HepG2 (cell line): ENCODE measurements at regions not wholly inside any gene's neighbourhood (a gene's known extent, or its start where the extent isn't known, plus 50 kb on each side); places are given as distances from the start of the nearest gene placed in this dataset.

Experiments
- ATAC-seq: fragments of 200-7000 bp; cut with Tn5 transposase; 3 replicates; pipeline ENCODE4 v1.9.1; 2020; ENCODE audit warnings: mild to moderate bottlenecking, moderate library complexity
- BruUV-seq: library from RNA; stranded (reverse); fragments of 400-500 nt; replicated peaks from 2 replicates; lab custom pipeline; 2021; lab: Mats Ljungman, UMichigan
- CTCF ChIA-PET: fragments of 300-600 bp; formaldehyde crosslinking; extraction: SDS; loops from one replicate; lab custom pipeline; 2021; ENCODE audit warnings: low total read pairs, inconsistent platforms, low intra/inter-chr PET ratio; lab: Yijun Ruan, JAX
- POLR2A ChIA-PET: fragments of 350-600 bp; sonication (Branson Sonifier 250); formaldehyde crosslinking; loops from one replicate; lab custom pipeline; 2020; ENCODE audit warnings: antibody characterized with exemption, inconsistent platforms; lab: Yijun Ruan, JAX
- DNase-seq: peaks from one replicate; pipeline ENCODE4 v3.0.0-alpha.2; 2015; ENCODE audit warnings: low spot score
- FAIRE-seq: peaks from 3 replicates; lab custom pipeline; 2011; peaks lifted over from hg19 to GRCh38; lab: Jason Lieb, UNC
- H2AFZ ChIP-seq: one replicate; pipeline ENCODE4 v1.6.1; 2011; ENCODE audit warnings: low read length, inconsistent platforms
- H3K27ac ChIP-seq: fragments of 300-600 bp; 3 replicates; pipeline ENCODE4 v1.8.0; 2011; ENCODE audit warnings: mixed run types, mild to moderate bottlenecking, mixed read lengths, low read length, inconsistent platforms; ENCODE audit not compliant: insufficient read depth; ENCODE audit errors: extremely low read length
- H3K27me3 ChIP-seq, 2 experiments: fragments of 200-600 bp in 1 of 2; 2 replicates in 1 of 2; 3 replicates in 1 of 2; pipeline versions ENCODE4 v1.6.0 to v1.8.0; 2011; ENCODE audit warnings: low read length in 2 of 2, mild to moderate bottlenecking in 2 of 2, moderate library complexity in 2 of 2, inconsistent platforms in 1 of 2; ENCODE audit not compliant: insufficient read depth in 2 of 2, control insufficient read depth in 1 of 2
- H3K36me3 ChIP-seq, 2 experiments: fragments of 200-600 bp in 1 of 2; replicated peaks in 1 of 2; 2 replicates in 1 of 2; 3 replicates in 1 of 2; pipeline versions ENCODE4 v1.5.1 to v1.8.0; 2011; ENCODE audit warnings: low read length in 2 of 2, inconsistent platforms in 1 of 2; ENCODE audit not compliant: insufficient read depth in 2 of 2, control insufficient read depth in 1 of 2
- H3K4me1 ChIP-seq: 2 replicates; pipeline ENCODE4 v1.5.1; 2012; ENCODE audit warnings: low read length, inconsistent platforms; ENCODE audit not compliant: insufficient read depth
- H3K4me2 ChIP-seq: 2 replicates; pipeline ENCODE4 v1.6.0; 2011; ENCODE audit warnings: low read depth, low read length, inconsistent platforms
- H3K4me3 ChIP-seq, 3 experiments: fragments of 200-600 bp in 1 of 3; sonication (generic), shearing (Covaris generic) in 1 of 3; replicated peaks in 1 of 3; 2 replicates each; pipeline ENCODE4 v1.5.1; 2011 to 2016; ENCODE audit warnings: low read length in 3 of 3, inconsistent platforms in 2 of 3, low read depth in 2 of 3, mild to moderate bottlenecking in 2 of 3, control low read depth in 1 of 3, mixed read lengths in 1 of 3; ENCODE audit not compliant: insufficient read depth in 1 of 3
- H3K79me2 ChIP-seq: one replicate; pipeline ENCODE4 v1.6.1; 2011; ENCODE audit warnings: low read length, inconsistent platforms; ENCODE audit not compliant: insufficient read depth
- H3K9ac ChIP-seq: 2 replicates; pipeline ENCODE4 v1.6.0; 2011; ENCODE audit warnings: mild to moderate bottlenecking, low read depth, low read length, inconsistent platforms; ENCODE audit not compliant: insufficient read depth
- H3K9me3 ChIP-seq: 2 replicates; pipeline ENCODE4 v1.5.1; 2012; ENCODE audit warnings: mild to moderate bottlenecking, low read length
- H4K20me1 ChIP-seq: 2 replicates; pipeline ENCODE4 v1.6.0; 2011; ENCODE audit warnings: inconsistent platforms, mild to moderate bottlenecking, low read length, moderate library complexity; ENCODE audit not compliant: insufficient read depth
- HBP1 ChIP-seq: IDR thresholded peaks from 2 replicates; pipeline ENCODE4 v1.6.1; 2016; ENCODE audit warnings: low read depth, control low read depth
- HNRNPH1 ChIP-seq: fragments of 200-400 bp; formaldehyde crosslinking; optimal IDR thresholded peaks from 2 replicates; pipeline ENCODE3; 2017; ENCODE audit warnings: mild to moderate bottlenecking, low read depth, low read length
- KDM6A ChIP-seq: IDR thresholded peaks from 2 replicates; pipeline ENCODE4 v1.6.1; 2016; ENCODE audit warnings: low read depth
- PCBP2 ChIP-seq: fragments of 200-400 bp; formaldehyde crosslinking; optimal IDR thresholded peaks from 2 replicates; pipeline ENCODE3; 2018; ENCODE audit warnings: low read length, low read depth; ENCODE audit not compliant: poor library complexity, severe bottlenecking
- RAD21 ChIP-seq: fragments of 450-650 bp; formaldehyde crosslinking; IDR thresholded peaks from 2 replicates; pipeline ENCODE4 v1.5.0; 2020; ENCODE audit warnings: mild to moderate bottlenecking
- TCF7 ChIP-seq: sonication (generic); IDR thresholded peaks from 2 replicates; pipeline ENCODE4 v1.6.1; 2016; ENCODE audit warnings: antibody characterized with exemption, low read depth
- TFDP2 ChIP-seq: sonication (generic); formaldehyde crosslinking; IDR thresholded peaks from 2 replicates; pipeline ENCODE4 v1.4.0; 2020; ENCODE audit warnings: missing genetic modification reagents
- ZNF124 ChIP-seq: sonication (generic); formaldehyde crosslinking; IDR thresholded peaks from 2 replicates; pipeline ENCODE4 v1.4.0; 2020; ENCODE audit warnings: missing genetic modification reagents
- ZNF235 ChIP-seq: sonication (generic); formaldehyde crosslinking; IDR thresholded peaks from 2 replicates; pipeline ENCODE4 v1.8.1; 2023; ENCODE audit warnings: mild to moderate bottlenecking, missing genetic modification reagents, borderline replicate concordance
- ZNF564 ChIP-seq: sonication (generic); formaldehyde crosslinking; IDR thresholded peaks from 2 replicates; pipeline ENCODE4 v1.8.1; 2023; ENCODE audit warnings: mild to moderate bottlenecking, missing genetic modification reagents
- ZNF878 ChIP-seq: sonication (generic); formaldehyde crosslinking; IDR thresholded peaks from 2 replicates; pipeline ENCODE4 v1.8.1; 2023; ENCODE audit warnings: mild to moderate bottlenecking, missing genetic modification reagents, moderate library complexity
- ZNF879 ChIP-seq: sonication (generic); formaldehyde crosslinking; IDR thresholded peaks from 2 replicates; pipeline ENCODE4 v1.8.1; 2023; ENCODE audit warnings: missing genetic modification reagents
- WGBS: methylation state at CpG from one replicate; pipeline ENCODE4 v1.1.6; 2017; ENCODE audit warnings: low lambda C conversion rate; 5-methylcytosine and 5-hydroxymethylcytosine counted together
- in situ Hi-C: cut with HindIII; loops from 2 replicates; pipeline ENCODE4 v1.10.0; 2017; ENCODE audit warnings: low pct_unique_long_range_greater_than_20kb; ENCODE audit not compliant: extremely low pct_ligation_motif_present
- intact Hi-C: fragments of 100-400 bp; cut with micrococcal nuclease; formaldehyde crosslinking; loops from one replicate; pipeline ENCODE4 v1.10.0; 2022; ENCODE audit not compliant: unreplicated experiment

- Histone ChIP-seq H3K27me3 (peaks cover 5 to 49% of the 10 kb centered on the region in 2 experiments), H3K9ac (no peak overlapping the region), H3K4me2 (no peak overlapping the region), H3K9me3 (no peaks in the 10 kb centered on the region), H3K36me3 (no peaks in the 10 kb centered on the region), H3K79me2 (no peaks in the 10 kb centered on the region), H4K20me1 (no peaks in the 10 kb centered on the region), H3K27ac (no peak overlapping the region), H3K4me1 (peaks cover 9% of the 10 kb centered on the region; the same call in 1 of the 2 replicates), H3K4me3 (no peak overlapping the region), H2AFZ (no peak overlapping the region)
- POLR2A ChIA-PET, result no interaction called here
- whole genome bisulfite sequencing, result 69% methylated on average over 5 of the region's 5 CpGs
- CTCF ChIA-PET, result no interaction called here
- no peak for DNase-seq
- TF ChIP-seq HBP1, result no peak
- no peak for TF ChIP-seq ZNF124
- no peak for TF ChIP-seq ZNF235
- no peak for TF ChIP-seq HNRNPH1
- TF ChIP-seq RAD21 (CRISPR knock-in tag), result no peak
- TF ChIP-seq TCF7, result no peak
- TF ChIP-seq ZNF879 (CRISPR knock-in tag), result no peak
- TF ChIP-seq KDM6A, result no peak
- no peak for TF ChIP-seq TFDP2
- TF ChIP-seq ZNF878 (CRISPR knock-in tag), result no peak
- no peak for TF ChIP-seq PCBP2
- no peak for TF ChIP-seq ZNF564 (CRISPR knock-in tag)
- intact Hi-C loops (no loop called here), in situ Hi-C loops (no loop called here)
- no TSS peak for BruUV-seq
- no peak for ATAC-seq
- no peak for FAIRE-seq
Observed at GRCh38 chr4:41359422-41359775, 102.7 kb downstream of the UCHL1 start.
